ENCODE measurements at regions not wholly inside any gene's neighbourhood (a gene's known extent, or its start where the extent isn't known, plus 50 kb on each side); places are given as distances from the start of the nearest gene placed in this dataset.
"Not testable (repeated sequence)": the region's sequence is repeated elsewhere in the genome, so short reads cannot be mapped to it uniquely, and the experiment has no call there.

DNA sequence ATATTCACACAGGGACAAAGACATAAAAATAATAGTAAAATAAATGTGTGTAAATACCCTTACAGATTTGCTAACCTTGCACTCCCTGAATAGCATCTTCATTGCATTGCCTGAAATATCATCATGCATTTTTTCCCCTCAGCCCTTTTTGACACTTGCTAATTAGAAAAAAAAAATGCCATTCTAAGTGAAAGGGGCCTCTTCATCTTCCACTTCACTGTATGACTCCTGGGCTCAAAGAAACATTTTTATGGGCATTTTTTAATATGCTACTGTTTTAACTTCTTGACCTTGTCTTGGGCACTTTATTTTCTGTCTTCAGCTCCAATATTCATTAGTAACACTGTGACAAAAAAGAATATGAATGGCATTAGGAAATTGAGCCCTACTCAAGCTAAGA lies 1424.4 kb downstream of the CDH8 start:
- no peak for TF ChIP-seq CTCF (conservative IDR thresholded peaks at IDR 0.05; ENCODE audit: low read length)
- no peak overlapping the region for H3K4me3 ChIP-seq (ENCODE audit: low read length)
- DNase-seq (ENCODE audit: low read depth) = no peak

- no peak for TF ChIP-seq CTCF (conservative IDR thresholded peaks at IDR 0.05; ENCODE audit: low read length)
- DNase-seq (ENCODE audit: low read depth) = no peak
- no peak overlapping the region for H3K4me3 ChIP-seq (ENCODE audit: low read length)
These were observed 1427.3 kb downstream of the CDH8 start for GRCh38 chr16:60608971-60609370.

DNA sequence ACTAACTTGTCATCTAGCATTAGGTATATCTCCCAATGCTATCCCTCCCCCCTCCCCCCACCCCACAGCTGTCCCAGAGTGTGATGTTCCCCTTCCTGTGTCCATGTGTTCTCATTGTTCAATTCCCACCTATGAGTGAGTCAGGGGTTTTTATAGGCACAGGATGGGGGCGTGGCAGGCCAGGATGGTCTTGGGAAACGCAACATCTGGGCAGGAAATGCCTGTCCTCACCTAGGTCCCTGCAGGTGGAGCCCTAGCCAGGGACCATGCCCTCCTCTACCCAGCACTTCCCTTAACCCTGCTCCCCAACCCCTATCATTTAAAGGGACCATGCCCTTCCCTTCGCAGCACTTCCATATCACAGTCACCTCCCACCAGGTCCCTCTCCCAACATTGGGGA lies 1430.6 kb downstream of the CDH8 start:
- DNase-seq (ENCODE audit: low read depth); H3K4me3 ChIP-seq (ENCODE audit: low read length): not testable (repeated sequence)

DNA sequence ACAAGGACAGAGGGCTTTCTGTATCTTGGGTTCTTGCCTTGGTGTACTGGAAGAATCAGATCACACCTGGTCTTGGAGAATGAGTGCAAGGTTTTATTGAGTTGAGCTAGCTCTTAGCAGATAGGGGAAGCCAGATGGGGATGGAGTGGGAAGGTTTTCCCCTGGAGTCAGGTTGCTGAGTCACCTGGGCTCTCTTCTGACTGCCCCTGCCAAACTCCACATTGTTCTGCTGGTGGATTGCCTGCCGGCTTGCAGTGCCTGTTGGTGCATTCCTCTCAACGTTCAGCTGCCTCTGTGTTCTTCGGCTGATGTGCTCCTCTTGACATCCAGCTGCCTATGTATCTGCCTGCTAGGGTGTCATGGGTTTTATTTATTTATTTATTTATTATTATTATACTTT lies 1431.1 kb downstream of the CDH8 start:
- no peak overlapping the region for H3K4me3 ChIP-seq (ENCODE audit: low read length)
- DNase-seq (ENCODE audit: low read depth) = no peak
- TF ChIP-seq CTCF (conservative IDR thresholded peaks at IDR 0.05; ENCODE audit: low read length) = no peak

GRCh38 chr16:60586493-60586892 lies 1449.7 kb downstream of the CDH8 start:
- no peak for TF ChIP-seq CTCF (conservative IDR thresholded peaks at IDR 0.05; ENCODE audit: low read length)
- no peak for DNase-seq (ENCODE audit: low read depth)
- H3K4me3 ChIP-seq (ENCODE audit: low read length) = no peak overlapping the region

DNA sequence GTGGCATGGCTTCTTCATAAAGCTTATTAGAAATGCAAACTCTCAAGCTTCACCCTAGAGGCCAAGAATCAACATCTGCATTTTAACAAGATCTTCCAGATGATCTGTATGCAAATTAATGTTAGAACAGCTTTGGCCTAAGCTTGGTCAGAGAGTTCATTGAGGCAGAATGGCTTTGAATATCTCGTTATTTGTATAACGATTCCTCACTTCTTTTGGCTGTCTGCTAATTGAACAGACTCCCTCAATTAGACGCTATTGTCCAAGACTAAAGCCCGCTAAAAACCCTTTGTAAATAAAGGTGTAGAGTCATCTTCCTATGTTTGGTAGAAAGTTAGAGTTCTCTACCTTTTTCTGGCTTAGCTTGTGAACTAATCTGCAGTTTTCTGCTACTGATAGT lies 1453.7 kb downstream of the CDH8 start:
- no peak overlapping the region for H3K4me3 ChIP-seq (ENCODE audit: low read length)
- DNase-seq (ENCODE audit: low read depth) = no peak
- TF ChIP-seq CTCF (conservative IDR thresholded peaks at IDR 0.05; ENCODE audit: low read length) = no peak

- no peak for TF ChIP-seq CTCF (conservative IDR thresholded peaks at IDR 0.05; ENCODE audit: low read length)
- H3K4me3 ChIP-seq (ENCODE audit: low read length) = no peak overlapping the region
- DNase-seq (ENCODE audit: low read depth) = no peak
These were observed 1469.3 kb downstream of the CDH8 start for GRCh38 chr16:60566901-60567300.

DNA sequence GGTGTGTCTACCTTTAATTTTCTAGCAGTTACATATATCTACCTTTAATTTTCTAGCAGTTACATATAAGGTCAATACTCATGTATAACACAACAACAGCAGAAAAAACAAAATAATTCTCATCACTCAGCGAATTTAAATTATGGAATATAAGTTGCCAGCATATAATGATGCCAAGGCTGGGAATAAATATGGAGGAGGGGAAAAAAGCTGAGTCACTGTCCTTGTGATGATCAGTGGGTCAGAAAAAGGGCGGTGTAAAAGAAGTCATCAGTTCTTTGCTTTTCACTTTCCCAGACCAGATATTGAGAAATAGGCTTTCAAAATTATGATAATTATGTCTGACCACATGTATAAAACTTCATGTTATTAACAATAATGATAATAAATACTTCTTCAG lies 1471.7 kb downstream of the CDH8 start:
- no peak for DNase-seq (ENCODE audit: low read depth)
- H3K4me3 ChIP-seq (ENCODE audit: low read length) = no peak overlapping the region
- no peak for TF ChIP-seq CTCF (conservative IDR thresholded peaks at IDR 0.05; ENCODE audit: low read length)

All from AG10803 (cell line).